ENCODE measurements at regions not wholly inside any gene's neighbourhood (a gene's known extent, or its start where the extent isn't known, plus 50 kb on each side); places are given as distances from the start of the nearest gene placed in this dataset.
A peak's percentile ranks its signal among the peaks of the same experiment; 100 is the strongest.

DNA sequence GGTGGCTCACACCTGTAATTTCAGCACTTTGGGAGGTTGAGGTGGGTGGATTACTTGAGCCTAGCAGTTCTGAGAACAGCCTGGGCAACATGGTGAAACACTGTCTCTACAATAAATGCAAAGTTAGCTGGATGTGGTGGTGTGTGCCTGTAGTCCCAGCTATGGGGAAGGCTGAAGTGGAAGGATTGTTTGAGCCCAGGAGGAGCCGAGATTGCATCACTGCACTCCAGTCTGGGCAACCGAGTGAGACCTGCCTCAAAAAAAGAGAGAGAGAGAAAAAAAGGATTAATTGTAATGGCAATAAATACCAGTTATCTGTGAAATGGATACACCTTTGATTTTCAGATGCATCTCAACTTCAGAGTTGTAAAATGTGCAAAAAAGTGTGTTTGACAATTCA, 58.8 kb downstream of the SPRY1 start:
- no peak for DNase-seq

DNA sequence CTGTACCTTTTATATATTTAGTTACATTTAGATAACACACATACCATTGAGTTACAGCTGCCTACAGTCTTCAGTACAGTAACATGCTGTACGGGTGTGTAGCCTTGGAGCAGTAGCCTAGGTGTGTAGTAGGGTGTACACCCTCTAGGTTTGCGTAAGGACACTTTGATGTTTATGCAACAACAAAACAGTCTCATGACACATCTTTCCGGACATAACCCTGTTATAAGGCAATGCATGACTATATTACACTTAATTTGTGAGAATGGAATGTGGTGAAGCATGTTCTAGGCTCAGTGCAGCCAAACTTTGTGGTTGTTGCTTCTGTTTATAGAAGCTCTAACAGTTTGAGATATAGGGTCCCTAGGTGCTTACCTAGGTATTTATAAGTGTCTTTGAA, 65.4 kb downstream of the SPRY1 start:
- DNase-seq: no peak

DNA sequence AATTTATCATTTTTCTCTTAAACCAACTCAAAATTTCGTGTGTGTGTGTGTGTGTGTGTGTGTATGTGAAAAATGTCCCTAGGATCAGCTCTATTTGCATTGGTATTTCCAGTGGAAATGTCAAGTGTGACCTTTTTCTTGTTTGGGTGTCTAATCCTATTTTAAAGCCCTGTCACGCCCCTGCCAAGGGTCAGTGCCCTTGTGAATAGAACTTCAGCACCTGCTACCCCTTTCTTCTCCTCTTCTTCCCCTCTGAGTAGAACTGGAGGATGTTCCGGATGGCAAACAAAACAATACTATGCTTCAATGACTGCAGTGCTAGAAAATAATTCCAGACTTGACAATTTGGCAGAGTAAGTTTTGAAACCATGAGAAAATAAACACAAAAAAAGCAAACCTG, 67.3 kb downstream of the SPRY1 start:
- DNase-seq: no peak

DNA sequence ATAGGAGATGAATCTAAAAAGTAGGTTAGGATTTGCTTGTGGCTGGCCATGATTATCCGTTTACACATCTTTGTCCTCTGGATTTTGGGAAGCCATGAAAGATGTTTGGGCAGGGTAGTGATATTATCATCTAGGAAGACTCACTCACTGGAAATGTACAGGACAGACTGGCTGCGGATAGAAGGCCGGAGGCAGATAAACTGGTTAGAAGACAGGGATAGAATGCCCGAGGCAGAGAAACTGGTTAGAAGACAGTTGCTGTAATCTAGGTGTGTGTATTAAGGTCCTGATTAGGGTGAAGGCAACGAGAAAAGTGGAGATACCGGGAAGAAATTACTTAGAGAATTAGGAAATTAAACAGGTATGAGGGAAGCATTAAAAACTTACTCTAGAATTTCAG, 68.8 kb downstream of the SPRY1 start:
- DNase-seq: no peak

DNA sequence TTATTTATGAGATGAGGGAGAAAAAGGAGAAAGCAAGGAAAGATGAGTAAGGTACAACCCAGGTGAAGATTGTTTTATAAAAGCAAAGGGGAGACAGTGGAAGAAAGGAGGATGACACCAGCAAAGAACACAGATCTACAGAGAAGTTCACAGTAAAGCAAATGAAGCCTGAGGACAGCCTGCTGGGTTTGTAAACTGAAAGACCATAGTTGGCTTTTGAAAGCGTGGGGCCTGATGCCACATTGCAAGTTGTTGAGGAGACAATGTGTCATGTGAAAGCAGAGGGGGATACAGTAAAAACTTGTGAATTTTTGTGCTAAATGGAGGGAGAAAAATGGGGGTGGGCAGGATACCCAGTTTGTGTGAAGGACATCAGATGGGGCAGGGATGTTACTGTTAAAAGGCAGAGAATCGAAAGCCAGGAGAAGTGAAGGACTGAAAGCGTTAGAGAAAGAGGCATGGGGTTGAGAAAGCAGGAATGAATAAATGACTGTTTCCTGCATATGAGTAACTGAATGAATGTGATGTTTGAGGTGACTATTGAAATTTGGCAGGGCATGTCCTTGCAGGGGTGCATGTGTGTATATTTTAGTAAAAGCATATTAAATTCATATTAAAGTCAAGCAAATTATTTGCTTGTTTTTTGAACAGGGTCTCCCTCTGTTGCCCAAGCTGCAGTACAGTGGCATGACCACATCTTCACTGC, 69.6 kb downstream of the SPRY1 start:
- no peak for DNase-seq

DNA sequence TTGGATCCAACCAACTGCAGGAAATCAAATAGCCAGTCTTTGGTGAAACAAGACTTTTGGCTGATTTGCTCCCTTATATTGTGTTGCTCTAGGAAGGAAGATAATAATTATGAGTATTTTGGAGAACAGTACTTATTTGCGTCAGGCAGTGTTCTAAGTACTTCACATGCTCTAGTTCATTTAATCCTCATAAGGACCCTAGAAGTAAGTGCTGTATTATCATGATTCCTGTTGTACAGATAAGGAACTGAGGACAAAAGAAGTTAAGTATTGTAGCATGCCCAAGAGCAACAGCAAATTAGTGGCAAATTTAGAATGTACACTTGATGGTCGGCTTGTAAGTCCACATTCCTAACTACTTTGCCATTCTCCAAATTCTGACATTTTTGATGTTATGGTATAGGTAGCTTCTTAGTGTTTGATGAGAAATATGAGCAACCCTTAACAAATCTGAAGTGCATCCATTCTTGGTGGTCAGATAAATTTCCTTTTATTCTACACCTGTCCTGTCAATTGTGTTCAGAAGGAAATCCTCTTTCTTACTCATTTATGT, 72.0 kb downstream of the SPRY1 start:
- DNase-seq: no peak

DNA sequence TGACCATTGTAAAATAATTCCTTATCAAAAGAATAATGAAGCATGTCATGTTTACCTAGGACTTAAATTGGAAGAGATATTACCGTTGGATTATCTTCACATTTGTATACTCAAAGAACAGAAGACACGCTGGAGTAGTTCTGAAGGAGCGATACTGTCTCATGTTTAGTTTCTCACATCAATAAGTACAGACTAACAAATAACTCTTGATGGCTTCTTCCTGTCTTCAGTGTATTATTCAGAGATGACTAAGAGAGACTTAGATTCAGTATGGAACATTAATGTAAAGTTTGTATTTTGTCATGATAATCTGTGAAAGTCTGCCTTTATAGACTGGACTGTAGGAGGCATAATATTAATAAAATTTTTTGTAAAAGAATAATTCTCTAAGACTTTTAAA, 72.7 kb downstream of the SPRY1 start:
- no peak for DNase-seq

DNA sequence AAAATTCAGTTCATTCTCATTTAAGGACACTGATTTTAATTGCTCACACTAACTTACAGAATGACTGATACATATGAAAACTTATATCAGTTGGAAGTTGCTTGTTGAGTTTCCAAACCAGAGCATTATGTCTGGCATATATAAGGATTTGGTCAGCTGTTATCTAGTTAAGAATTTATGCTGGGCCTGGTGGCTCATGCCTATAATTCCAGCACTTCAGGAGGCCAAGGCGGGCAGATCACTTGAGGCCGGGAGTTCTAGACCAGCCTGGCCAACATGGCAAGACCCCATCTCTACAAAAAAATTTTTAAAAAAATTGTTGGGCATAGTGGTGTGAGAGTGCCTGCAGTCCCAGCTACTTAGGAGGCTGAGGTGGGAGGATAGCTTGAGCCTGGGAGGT, 73.1 kb downstream of the SPRY1 start:
- DNase-seq: no peak

DNA sequence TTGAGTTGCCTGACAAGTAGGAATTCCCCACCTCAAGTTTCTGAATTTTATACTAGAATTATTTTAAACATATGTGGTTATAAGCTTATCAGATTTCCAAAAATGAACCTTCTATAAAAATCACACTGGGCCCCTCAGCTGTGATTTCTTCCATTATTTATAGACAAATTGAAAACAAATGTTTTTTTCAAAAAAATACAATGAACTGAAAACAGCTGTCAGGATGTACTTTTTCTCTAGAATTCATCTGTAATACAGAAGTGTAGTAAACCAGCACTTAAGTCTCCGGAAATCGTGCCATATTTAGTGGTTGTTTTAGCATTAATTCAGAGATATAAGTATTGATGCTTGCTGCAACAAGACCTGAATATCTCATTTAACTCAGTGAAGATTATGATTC, 74.0 kb downstream of the SPRY1 start:
- DNase-seq: no peak

DNA sequence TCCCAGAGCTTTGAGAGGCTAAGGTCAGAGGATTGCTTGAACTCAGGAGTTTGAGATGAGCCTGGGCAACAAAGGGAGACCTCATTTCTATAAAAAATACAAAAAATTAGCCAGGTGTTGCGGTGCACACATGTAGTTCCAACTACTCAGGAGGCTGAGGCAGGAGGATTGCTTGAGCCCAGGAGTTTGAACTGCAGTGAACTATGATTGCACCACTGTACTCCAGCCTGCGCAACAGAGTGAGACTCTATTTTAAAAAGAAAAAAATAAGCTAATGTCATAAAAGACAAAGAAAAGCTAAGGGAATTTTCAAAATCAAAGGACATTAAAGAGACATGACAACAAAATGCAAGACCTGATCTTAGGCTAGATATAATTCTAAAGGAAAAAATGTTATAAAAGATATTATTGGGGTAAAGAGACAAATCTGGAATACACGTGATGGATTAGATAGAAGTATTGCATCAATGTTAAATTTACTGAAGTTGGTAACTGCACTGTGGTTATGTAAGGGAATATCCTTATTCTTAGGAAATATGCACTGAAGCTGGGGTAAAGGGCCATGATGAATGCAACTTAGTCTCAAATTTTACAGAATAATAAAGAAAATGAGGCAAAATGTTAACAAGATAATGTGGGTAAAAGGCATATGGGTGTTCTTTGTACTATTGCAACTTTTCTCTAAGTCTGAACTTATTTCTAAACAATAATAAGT, 75.2 kb downstream of the SPRY1 start:
- no peak for DNase-seq

DNA sequence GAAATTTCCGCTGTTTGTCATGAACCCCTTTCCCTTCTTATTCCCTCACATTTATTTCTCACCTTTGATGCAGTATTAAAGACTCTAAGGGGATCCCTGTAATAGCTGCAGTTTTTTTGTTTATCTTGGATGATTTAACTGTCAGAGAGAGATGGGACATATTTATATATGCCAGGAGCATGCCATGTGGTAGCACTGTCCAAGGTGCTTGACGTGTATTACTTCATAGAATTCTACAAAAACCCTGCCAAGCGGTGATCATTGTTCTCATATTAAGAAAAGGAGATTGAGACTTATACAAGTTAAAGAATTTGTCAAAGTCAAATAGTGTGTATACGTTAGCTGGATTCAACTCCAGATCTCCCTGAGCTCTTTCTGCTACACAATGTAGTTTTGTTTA, 78.2 kb downstream of the SPRY1 start:
- DNase-seq: no peak

DNA sequence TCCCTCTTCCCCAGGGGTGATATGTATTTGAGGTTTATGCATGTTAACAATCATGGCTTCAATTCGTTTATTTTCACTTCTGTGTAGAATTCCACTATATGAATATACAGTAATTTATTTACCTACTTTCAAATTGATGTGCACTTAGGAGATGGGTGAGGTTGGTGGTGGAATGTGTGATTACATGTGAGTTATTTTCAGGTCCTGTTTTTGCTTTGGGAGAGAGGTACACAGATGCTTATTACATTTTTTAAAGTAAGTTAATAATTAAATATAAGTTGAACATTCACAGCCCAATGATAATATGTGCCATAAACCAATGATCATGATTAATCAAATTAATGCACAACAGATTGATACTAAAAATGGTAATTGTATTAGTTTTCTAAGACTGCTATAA, 79.5 kb downstream of the SPRY1 start:
- no peak for DNase-seq

DNA sequence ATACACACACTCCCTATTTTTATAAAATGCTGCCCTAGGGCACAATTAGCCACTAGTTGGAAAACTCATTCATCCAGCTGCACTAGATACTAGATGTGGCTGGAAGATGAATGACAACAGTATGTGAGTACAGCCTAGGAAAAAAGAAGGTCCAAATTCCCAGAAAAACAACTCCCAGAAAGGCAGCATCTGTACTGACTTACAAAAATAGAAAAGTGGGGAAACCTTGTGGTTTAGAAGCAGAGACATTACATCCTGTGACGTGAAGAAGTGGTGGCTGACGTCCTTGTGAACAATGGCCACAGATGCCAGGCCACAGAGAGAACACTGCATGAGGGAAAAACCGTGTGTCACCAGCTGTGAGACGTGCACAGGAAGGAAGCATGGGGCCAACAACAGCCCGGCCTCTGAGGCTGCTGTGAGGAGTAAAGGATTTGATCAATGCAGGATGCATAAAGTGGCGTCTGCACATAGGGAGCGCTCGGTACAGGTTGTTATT, 81.2 kb downstream of the SPRY1 start:
- DNase-seq: no peak

DNA sequence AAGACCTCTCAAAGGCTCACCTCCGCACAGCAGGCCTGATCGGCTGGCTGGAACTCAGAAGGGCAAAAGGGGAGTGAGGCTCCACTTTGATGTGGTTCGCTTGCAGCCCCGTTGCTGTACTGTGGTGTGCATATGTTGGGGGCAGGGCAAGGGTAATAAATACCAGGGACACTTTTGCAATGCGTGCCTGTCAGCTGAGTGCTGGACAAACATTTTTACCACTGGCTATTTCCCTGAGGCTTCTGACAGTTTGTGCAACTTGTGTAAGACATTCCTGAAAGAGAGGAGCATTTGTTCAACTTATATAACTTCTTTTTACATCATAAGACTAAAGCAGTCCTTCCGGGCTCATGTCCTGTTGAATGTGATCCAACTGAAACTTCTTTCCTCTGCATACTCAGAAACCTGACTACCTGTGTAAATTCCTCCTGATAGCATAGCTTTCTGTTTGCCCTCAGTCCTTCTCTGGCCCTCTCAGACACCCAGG, 82.3 kb downstream of the SPRY1 start:
- DNase-seq: no peak

DNA sequence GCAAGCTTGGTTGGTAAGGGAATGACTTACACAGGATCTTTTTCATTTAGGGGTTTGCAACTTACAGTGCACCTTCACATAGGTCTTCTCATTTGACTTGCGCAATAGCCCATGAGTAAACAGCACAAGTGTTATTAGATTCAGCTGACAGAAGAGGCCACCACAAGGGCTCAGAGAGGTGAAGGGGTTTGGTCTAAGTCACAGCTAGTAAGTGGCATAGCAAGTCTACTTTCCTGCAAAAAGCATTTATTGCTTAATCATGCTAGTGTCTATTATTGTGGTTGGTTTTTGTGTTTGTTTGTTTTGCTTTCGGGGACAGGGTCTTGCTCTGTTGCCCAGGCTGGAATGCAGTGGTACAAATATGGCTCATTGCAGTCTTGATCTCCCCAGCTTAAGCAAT, 83.3 kb downstream of the SPRY1 start:
- DNase-seq: no peak

DNA sequence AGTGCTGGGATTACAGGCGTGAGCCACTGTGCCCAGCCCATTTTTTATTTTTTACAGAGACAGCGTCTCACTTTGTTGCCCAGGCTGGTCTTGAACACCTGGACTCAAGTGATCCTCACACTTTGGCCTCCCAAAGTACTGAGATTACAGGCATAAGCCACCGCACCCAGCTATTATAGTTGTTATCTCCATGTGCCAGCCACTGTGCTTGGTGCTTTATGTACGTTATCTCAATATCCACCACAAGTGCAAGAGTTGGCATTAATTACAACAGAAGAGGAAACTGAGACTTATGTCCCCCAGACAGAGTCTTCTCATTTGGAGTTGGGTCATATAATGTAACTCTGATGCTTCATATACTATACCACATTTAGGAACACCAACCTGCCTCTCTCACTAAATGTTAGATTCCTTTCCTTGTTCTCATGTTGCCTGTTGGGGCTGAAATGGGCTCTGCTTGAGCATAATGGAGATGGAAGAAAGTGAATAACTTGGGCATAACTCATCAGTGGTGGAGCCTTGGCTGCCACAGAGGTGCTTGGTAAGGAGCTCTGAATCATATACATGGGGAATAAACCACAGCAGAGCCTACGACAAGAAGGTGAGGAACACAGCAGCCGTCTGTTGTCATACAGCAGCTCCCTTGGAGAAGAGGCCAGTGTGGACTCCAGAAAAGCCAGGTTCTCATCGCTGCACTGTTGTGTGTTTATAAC, 84.3 kb downstream of the SPRY1 start:
- no peak for DNase-seq

DNA sequence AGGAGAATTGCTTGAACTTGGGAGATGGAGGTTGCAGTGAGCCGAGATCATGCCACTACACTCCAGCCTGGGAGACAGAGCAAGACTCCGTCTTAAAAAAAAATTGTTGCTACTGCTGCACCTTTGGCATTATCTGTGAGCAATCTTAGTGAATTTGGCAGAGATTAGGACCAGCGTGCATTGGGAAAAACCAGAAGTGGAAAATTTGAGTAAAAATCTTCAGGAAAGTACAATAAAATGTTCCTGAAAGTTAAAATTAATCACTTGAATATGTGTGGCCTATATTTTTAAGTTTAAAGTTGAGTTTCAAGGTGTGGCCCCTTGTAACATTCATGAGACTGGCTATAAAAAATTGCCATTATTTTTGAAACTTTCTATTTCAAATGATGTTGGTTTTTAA, 85.1 kb downstream of the SPRY1 start:
- DNase-seq: no peak

DNA sequence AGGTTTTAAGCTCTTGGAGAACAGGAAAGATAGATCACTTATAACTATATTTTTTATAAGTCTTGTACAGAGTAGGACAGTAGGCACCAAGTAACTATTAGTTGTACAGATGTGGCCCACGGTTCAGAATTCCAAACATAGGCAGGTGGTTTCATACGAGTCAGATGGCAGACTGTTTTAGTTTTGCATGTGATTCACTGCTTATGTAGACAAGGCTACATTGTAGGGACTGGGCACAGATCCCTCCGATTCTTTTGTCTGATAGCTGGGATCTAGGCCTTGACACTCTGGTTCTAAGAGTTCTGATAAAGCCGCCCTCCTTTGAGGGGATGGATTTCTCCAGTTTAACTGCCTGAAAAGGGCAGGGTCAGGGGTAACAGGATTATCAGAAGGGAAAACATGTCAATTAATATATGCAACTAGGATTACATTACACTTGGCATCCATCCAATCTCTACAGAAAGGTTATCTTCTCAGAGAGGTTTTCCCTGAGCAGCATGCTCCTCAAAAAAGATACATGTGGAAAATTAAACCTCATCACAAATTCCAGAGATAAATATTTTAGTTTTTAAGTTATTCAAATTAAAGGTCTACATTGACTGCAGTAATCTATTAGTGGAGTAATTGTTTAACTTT, 87.8 kb downstream of the SPRY1 start:
- peak; percentile 96 for DNase-seq

DNA sequence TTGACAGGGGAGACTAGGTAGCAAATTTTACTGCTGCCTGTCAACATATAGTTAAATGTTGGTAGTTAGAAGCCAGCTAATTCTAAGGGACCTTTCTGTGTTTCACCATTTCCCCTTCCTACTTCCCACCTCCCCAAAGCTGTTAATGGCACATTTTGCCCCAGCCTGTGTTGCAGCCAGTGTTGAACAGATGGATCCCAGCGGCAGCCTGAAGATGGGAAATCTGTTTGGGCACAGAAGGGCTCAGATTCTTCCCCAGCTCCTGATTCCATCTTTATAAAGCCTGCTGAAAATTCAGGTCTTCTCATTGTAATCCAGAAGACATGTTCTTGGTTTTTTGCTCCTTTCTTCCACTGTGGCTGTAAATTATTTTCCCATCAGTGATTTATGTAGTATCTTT, 89.0 kb downstream of the SPRY1 start:
- peak; percentile 41 for DNase-seq

DNA sequence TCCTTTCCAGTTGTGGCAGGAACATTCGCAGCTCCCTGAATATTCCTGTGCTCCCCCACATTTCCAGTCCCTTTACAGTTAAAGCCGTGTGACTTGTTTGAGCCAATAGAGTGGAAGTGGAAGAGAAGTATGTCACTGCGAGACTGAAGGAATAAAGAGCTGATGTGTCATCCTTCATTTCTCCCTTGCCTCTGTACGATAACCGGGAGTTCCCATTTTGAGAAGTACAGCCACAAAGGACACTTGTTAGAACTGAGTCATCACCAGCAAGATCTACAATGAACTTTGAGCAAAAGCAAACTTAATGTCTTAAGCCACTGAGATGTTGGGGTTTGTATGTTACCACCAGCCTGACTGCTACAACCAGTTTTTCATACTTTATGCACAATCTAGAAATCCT, 92.3 kb downstream of the SPRY1 start:
- no peak for DNase-seq

DNA sequence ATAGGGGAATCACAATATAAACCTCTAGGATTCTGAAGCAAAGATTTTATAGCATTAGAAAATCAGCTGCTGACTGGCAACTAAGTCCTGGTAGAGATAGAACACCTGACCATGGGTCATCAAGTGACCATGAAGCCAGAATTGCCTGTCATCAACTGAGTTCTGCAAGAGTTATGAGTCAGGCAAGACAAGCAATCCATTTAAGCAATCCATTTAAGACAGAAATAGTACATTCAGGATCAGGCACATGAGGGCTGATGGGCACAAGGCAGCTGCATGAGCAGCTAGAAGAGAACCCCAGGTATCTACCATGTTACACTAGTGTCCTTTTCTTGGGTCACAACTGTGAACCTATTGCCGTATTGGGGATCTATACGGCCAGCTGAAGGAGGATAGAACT, 98.9 kb downstream of the SPRY1 start:
- no peak for DNase-seq

DNA sequence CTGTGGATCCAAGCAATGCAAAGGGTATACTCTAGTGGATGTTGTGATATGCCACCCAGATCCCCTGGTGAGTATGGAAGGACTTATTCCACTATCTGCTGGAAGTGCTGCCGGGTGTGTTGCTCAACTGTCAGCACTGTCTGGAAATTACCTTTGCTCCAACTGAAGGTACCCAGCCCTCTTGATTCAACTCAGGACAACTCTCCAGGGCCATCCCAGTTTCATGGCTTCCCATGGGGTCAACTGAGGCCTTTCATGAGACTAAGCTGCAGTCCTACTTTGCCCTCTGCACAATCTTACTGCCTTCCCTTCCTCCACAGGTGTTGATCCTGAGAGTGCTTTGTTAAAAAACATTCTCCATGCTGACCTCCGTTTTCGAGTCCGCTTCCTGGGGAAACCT, 99.8 kb downstream of the SPRY1 start:
- DNase-seq: no peak

DNA sequence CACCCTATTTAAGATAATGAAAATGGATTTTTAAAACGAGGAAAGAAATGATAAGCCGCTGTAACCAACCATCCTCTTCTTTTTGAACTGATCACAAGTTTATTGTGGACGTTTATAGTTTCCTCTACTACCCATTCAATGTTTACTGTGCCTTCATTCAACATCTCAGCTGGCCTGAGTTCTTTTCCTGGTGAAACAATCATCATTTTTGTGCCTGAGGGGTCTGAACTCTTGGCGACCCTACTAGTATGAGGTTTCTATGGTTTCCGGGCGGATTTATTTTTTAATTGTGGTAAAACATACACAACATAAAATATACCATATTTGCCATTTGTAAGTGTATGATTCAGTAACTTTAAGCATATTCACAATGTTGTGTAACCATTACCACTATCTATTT, 100.7 kb downstream of the SPRY1 start:
- DNase-seq: no peak
